Effector memory CD4-positive, alpha-beta T cell (primary cell): ENCODE measurements at regions not wholly inside any gene's neighbourhood (a gene's known extent, or its start where the extent isn't known, plus 50 kb on each side); places are given as distances from the start of the nearest gene placed in this dataset.
"Not testable (repeated sequence)": the region's sequence is repeated elsewhere in the genome, so short reads cannot be mapped to it uniquely, and the experiment has no call there.

Source experiments
- DNase-seq, 3 donors: peaks; one replicate each; pipeline ENCODE4 v3.0.0-alpha.2; 2020
- H3K27ac ChIP-seq: 2 replicates; pipeline ENCODE4 v1.7.0; 2013; ENCODE audit warnings: mild to moderate bottlenecking, low read length, moderate library complexity; ENCODE audit not compliant: insufficient read depth, poor library complexity, severe bottlenecking
- H3K27me3 ChIP-seq: replicated peaks from 2 replicates; pipeline ENCODE4 v1.7.0; 2013; ENCODE audit warnings: mild to moderate bottlenecking, low read length; ENCODE audit not compliant: insufficient read depth, control insufficient read depth, poor library complexity, severe bottlenecking
- H3K36me3 ChIP-seq: 2 replicates; pipeline ENCODE4 v1.7.0; 2013; ENCODE audit warnings: mild to moderate bottlenecking, low read length, moderate library complexity; ENCODE audit not compliant: control insufficient read depth, insufficient read depth
- H3K4me1 ChIP-seq: 2 replicates; pipeline ENCODE4 v1.7.0; 2013; ENCODE audit warnings: low read length, mild to moderate bottlenecking; ENCODE audit not compliant: control insufficient read depth, insufficient read depth, poor library complexity, severe bottlenecking
- H3K4me3 ChIP-seq: 2 replicates; pipeline ENCODE4 v1.7.0; 2013; ENCODE audit warnings: low read length, low read depth, mild to moderate bottlenecking; ENCODE audit not compliant: insufficient read depth, poor library complexity, severe bottlenecking
- H3K9me3 ChIP-seq: 2 replicates; pipeline ENCODE4 v1.7.0; 2013; ENCODE audit warnings: mild to moderate bottlenecking, low read length, moderate library complexity; ENCODE audit not compliant: control insufficient read depth

DNA sequence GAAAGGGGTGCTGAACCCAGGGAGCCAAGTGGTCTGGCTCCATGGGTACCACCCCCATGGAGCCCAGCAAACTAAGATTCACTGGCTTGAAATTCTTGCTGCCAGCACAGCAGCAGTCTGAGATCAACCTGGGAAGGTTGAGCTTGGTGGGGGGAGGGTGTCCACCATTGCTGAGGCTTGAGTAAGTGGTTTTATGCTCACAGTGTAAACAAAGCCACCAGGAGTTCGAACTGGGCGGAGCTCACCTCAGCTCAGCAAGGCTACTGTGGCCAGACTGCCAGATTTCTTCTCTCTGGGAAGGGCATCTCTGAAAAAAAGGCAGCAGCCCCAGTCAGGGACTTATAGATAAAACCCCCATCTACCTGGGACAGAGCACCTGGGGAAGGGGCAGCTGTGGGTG lies 1021.8 kb upstream of the SPRY2 start:
- H3K4me3 ChIP-seq, H3K27me3 ChIP-seq, H3K27ac ChIP-seq, DNase-seq, H3K4me1 ChIP-seq, H3K36me3 ChIP-seq, H3K9me3 ChIP-seq: not testable (repeated sequence)

DNA sequence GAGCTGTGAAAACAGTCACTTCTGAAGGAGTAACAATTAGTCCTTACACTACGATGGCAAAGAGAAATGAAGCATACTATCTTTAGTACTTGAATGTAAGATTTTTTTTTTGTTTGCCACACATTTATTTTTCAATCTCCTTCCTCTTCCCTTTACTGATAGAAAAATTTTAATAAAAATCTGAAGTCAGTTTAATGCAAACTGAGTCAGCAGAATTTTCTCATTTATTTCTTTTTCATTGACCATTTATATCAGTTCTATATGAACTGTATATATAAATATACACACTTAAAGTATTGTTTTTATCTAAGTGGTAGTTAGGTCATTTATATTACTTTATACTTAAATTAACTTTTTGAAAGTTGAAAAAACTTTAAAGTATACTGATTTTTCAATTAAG lies 1009.1 kb upstream of the SPRY2 start:
- Histone ChIP-seq H3K4me1 (no peaks in the 10 kb centered on the region), H3K27ac (no peak overlapping the region), H3K9me3 (no peaks in the 10 kb centered on the region), H3K27me3 (no peaks in the 10 kb centered on the region), H3K4me3 (no peak overlapping the region), H3K36me3 (no peaks in the 10 kb centered on the region)
- no peak for DNase-seq

DNA sequence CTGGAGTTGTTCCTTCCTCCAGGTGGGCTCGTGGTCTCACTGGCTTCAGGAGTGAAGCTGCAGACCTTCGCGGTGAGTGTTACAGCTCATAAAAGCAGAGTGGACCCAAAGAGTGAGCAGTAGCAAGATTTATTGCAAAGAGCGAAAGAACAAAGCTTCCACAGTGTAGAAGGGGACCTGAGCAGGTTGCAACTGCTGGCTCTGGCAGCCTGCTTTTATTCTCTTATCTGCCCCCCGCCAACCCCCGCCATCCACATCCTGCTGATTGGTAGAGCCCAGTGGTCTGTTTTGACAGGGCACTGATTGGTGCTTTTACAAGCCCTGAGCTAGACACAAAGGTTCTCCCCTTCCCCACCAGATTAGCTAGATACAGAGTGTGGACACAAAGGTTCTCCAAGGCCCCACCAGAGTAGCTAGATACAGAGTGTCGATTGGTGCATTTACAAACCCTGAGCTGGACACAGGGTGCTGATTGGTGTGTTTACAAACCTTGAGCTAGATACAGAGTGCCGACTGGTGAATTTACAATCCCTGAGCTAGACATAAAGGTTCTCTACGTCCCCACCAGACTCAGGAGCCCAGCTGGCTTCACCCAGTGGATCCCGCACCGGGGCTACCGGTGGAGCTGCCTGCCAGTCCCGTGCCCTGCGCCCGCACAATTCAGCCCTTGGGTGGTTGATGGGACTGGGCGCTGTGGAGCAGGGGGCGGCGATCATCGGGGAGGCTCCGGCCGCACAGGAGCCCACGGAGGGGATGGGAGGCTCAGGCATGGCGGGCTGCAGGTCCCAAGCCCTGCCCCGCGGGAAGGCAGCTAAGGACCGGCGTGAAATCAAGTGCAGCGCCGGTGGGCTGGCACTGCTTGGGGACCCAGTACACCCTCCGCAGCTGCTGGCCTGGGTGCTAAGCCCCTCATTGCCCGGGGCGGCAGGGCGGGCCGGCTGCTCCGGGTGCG lies 999.5 kb upstream of the SPRY2 start:
- H3K36me3 ChIP-seq, H3K27ac ChIP-seq, H3K9me3 ChIP-seq, H3K27me3 ChIP-seq, H3K4me1 ChIP-seq, DNase-seq, H3K4me3 ChIP-seq: not testable (repeated sequence)

- not testable (repeated sequence) for H3K9me3 ChIP-seq
Observed at GRCh38 chr13:81339666-81340065, 998.7 kb upstream of the SPRY2 start.

DNA sequence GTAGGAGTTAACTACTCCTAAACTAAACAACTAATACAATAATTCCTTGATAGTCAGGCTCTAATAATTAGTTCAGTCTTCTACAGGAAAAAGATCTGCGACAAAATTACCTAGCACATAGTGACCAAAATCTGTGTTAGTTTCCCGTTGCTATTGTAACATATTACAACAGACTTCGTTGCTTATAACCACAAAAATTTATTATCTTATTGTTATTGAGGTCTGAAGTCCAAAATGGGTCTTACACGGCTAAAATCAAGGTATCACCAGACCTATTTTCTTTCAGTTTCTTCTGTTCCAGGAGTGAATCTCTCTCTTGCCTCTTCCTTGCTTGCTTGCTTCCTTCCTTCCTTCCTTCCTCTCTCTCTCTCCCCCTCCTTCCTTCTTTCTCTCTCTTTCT lies 993.6 kb upstream of the SPRY2 start:
- DNase-seq: no peak
- Histone ChIP-seq H3K4me3 (no peak overlapping the region), H3K27ac (no peak overlapping the region), H3K36me3 (no peaks in the 10 kb centered on the region), H3K9me3 (no peaks in the 10 kb centered on the region), H3K27me3 (no peaks in the 10 kb centered on the region), H3K4me1 (no peaks in the 10 kb centered on the region)

More at GRCh38 chr13:81339666-81340065, 998.7 kb upstream of the SPRY2 start:
- not testable (repeated sequence) for H3K27me3 ChIP-seq, H3K4me3 ChIP-seq, DNase-seq, H3K4me1 ChIP-seq, H3K27ac ChIP-seq, H3K36me3 ChIP-seq

DNA sequence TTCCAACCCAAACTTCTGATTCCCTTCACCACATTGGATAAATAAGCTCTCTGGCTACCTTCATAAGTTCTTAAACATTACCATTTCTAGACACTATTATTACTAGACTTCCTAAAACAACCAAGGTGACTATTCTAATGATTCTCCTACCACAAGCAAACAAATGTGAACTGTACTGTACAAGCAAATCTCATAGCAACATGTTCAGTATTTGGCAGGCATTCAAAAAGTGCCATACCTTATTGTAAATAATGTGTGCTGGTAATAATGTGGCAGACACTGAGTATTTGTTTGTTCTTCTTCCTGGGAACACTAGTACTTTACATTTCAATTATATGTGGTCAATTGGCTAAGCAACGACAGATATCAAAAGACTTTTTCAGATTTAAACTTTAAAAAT lies 986.0 kb upstream of the SPRY2 start:
- Histone ChIP-seq H3K4me3 (no peak overlapping the region), H3K9me3 (peaks cover 5% of the 10 kb centered on the region), H3K36me3 (no peaks in the 10 kb centered on the region), H3K4me1 (no peaks in the 10 kb centered on the region), H3K27me3 (no peaks in the 10 kb centered on the region), H3K27ac (no peak overlapping the region)
- no peak for DNase-seq

DNA sequence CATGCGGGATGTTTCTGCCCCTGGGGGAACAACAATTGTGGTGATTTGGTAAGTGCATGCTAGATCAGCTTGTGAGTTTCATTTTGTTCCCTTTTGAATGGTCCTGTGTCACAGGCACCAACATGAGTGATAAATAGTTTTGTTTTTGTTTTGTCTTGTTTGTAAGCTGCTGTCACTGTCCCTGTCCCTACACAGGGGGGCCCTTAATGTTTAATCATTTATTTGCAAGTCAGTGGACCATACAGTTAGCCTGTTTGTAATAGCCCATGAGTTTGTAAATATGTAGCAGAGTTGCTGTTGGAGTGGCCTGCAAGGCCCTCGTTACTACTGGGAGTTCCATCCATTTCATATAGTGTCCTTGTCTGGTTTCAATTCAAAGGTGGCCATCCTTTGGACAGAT lies 979.6 kb upstream of the SPRY2 start:
- no peak for DNase-seq
- Histone ChIP-seq H3K27ac (no peak overlapping the region), H3K4me3 (no peak overlapping the region), H3K9me3 (no peaks in the 10 kb centered on the region), H3K36me3 (no peaks in the 10 kb centered on the region), H3K27me3 (no peaks in the 10 kb centered on the region), H3K4me1 (no peaks in the 10 kb centered on the region)

DNA sequence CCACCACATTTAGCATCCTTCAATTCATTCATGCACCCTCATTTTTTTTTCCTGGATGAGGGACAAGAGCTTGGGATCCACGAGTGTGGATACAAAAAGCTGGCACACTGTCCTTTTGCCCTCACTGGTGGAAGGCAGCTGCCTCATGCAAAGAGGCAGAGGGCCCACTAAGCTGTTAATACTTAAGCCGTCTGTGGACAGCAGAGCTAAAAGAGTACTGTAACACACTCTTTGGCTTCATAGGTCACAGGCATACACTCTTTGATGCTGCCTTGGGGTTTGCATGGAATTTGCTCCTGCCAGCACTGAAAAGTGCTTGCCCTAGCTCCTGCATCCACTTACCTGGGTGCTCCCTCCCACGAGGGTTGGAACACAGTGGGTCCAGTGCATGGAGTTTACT lies 978.4 kb upstream of the SPRY2 start:
- Histone ChIP-seq H3K4me3 (no peak overlapping the region), H3K9me3 (no peaks in the 10 kb centered on the region), H3K36me3 (no peaks in the 10 kb centered on the region), H3K27ac (no peak overlapping the region), H3K4me1 (no peaks in the 10 kb centered on the region), H3K27me3 (no peaks in the 10 kb centered on the region)
- DNase-seq: no peak

DNA sequence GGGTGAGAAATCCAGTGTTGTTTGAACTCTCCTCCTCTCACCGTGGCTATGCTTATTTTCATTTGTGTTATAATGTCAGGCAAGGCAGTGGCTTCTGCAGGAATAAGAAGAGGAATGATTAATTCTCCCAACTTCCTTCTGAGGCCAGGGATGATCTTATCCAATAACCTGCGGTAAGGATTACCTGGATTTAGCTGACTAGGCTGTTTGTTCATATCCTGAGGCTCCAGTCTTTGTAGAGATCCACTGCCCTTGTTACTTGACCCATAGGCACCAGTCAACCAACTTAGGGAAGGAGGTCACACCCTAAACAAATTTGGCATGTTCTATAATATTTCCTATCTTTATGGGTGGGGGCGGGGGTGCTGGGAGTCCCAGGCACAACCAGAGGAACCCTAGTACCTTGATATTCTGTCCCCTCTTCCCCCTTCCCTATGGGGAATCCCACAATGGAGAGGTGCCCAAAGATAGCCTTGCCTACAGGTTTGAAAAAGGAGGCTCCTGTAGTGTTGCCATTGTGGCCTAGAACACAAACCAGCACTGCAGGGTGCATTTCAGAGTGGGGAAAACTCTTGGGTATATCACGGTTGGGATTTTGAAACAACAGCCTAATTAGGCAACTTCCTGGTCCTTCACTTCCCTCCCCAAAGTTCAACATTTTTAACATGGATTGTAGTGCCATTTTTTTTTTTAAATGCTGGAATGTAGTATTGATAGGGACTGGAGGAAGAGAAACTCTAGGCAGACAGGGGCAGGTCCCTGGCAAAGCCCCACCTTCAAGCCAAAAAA lies 977.5 kb upstream of the SPRY2 start:
- no peak overlapping the region for H3K4me3 ChIP-seq
- DNase-seq: no peak
- no peaks in the 10 kb centered on the region for H3K9me3 ChIP-seq
- H3K36me3 ChIP-seq: no peaks in the 10 kb centered on the region
- H3K27ac ChIP-seq: no peak overlapping the region
- no peaks in the 10 kb centered on the region for H3K4me1 ChIP-seq
- H3K27me3 ChIP-seq: no peaks in the 10 kb centered on the region

DNA sequence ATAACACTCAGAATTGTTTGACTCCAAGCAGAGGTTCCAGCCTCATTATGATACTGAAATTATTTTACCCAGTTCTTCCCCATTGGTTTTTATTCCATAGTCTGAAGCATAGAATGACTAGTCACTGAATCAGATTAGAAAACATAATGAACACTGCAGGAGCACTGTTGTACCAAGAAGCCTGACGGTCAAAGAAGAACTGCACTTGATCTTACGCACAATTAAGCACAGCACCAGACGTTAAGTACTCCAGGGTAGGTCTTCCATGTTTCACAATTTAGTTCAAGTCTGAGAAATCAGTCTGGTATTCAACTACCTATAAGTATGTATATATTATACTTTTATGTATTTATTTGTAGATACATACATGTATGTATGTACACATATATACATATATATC lies 973.5 kb upstream of the SPRY2 start:
- no peaks in the 10 kb centered on the region for H3K9me3 ChIP-seq
- H3K36me3 ChIP-seq: no peaks in the 10 kb centered on the region
- H3K4me1 ChIP-seq: no peaks in the 10 kb centered on the region
- H3K27ac ChIP-seq: no peak overlapping the region
- no peaks in the 10 kb centered on the region for H3K27me3 ChIP-seq
- no peak for DNase-seq
- H3K4me3 ChIP-seq: no peak overlapping the region
